OCI-LY1 (cell line): ENCODE measurements at regions not wholly inside any gene's neighbourhood (a gene's known extent, or its start where the extent isn't known, plus 50 kb on each side); places are given as distances from the start of the nearest gene placed in this dataset.

Experiments
- H2AFZ ChIP-seq: fragments of 200-600 bp; sonication (generic), shearing (Covaris generic); 2 replicates; pipeline ENCODE4 v1.6.0; 2014; ENCODE audit warnings: antibody characterized with exemption, mild to moderate bottlenecking, low read length
- H3F3A ChIP-seq: fragments of 200-600 bp; sonication (generic), shearing (Covaris generic); 2 replicates; pipeline ENCODE4 v1.6.0; 2014; ENCODE audit warnings: mild to moderate bottlenecking, antibody characterized with exemption, low read length, moderate library complexity; ENCODE audit not compliant: insufficient read depth
- H3K27ac ChIP-seq: fragments of 200-600 bp; sonication (generic); 2 replicates; pipeline ENCODE4 v1.5.1; 2014; ENCODE audit warnings: low read length, mixed run types, mild to moderate bottlenecking, low read depth; ENCODE audit not compliant: poor library complexity, severe bottlenecking
- H3K27me3 ChIP-seq: fragments of 200-600 bp; sonication (generic); 2 replicates; pipeline ENCODE4 v1.6.0; 2014; ENCODE audit warnings: antibody characterized with exemption, mild to moderate bottlenecking, low read length, moderate library complexity; ENCODE audit not compliant: insufficient read depth
- H3K36me3 ChIP-seq: fragments of 200-600 bp; sonication (generic); 2 replicates; pipeline ENCODE4 v1.6.1; 2014; ENCODE audit warnings: mild to moderate bottlenecking, antibody characterized with exemption, low read length, moderate library complexity, mixed read lengths; ENCODE audit not compliant: insufficient read depth
- H3K4me1 ChIP-seq: fragments of 200-600 bp; sonication (generic); 2 replicates; pipeline ENCODE4 v1.5.1; 2014; ENCODE audit warnings: mild to moderate bottlenecking, low read length, moderate library complexity; ENCODE audit not compliant: insufficient read depth, severe bottlenecking
- H3K4me2 ChIP-seq: fragments of 200-600 bp; sonication (generic), shearing (Covaris generic); 2 replicates; pipeline ENCODE4 v1.6.1; 2014; ENCODE audit warnings: low read length
- H3K4me3 ChIP-seq: fragments of 200-600 bp; sonication (generic); 2 replicates; pipeline ENCODE4 v1.5.1; 2014; ENCODE audit warnings: low read length, low read depth, mild to moderate bottlenecking, mixed read lengths; ENCODE audit not compliant: poor library complexity, severe bottlenecking
- H3K79me2 ChIP-seq: fragments of 200-600 bp; shearing (Covaris generic); 2 replicates; pipeline ENCODE4 v1.6.1; 2016; ENCODE audit warnings: mixed run types, low read length, mixed read lengths; ENCODE audit not compliant: insufficient read depth
- H3K9ac ChIP-seq: fragments of 200-600 bp; sonication (generic), shearing (Covaris generic); 2 replicates; pipeline ENCODE4 v1.6.1; 2014; ENCODE audit warnings: mild to moderate bottlenecking, low read length, mixed read lengths
- H3K9me2 ChIP-seq: fragments of 200-600 bp; sonication (generic), shearing (Covaris generic); 2 replicates; pipeline ENCODE4 v1.6.1; 2014; ENCODE audit warnings: low read depth, mild to moderate bottlenecking, low read length, mixed read lengths
- H3K9me3 ChIP-seq: fragments of 200-600 bp; shearing (Covaris generic); 2 replicates; pipeline ENCODE4 v1.6.1; 2014; ENCODE audit warnings: low read length, mixed read lengths
- H4K20me1 ChIP-seq: fragments of 200-600 bp; sonication (generic), shearing (Covaris generic); 2 replicates; pipeline ENCODE4 v1.6.0; 2016; ENCODE audit warnings: mild to moderate bottlenecking, low read length; ENCODE audit not compliant: insufficient read depth
- EZH2 ChIP-seq: fragments of 200-600 bp; sonication (generic), shearing (Covaris generic); IDR thresholded peaks from 2 replicates; pipeline ENCODE4 v1.8.0; 2017; ENCODE audit warnings: borderline replicate concordance, mixed run types, mild to moderate bottlenecking, antibody characterized with exemption, low read length, moderate library complexity, mixed read lengths
- TF ChIP-seq, protein P1 (sequence below): fragments of 200-600 bp; sonication (generic), shearing (Covaris generic); IDR thresholded peaks from 2 replicates; pipeline ENCODE4 v1.5.1; 2017; ENCODE audit warnings: mild to moderate bottlenecking, antibody characterized with exemption, low read length, moderate library complexity, mixed read lengths

DNA sequence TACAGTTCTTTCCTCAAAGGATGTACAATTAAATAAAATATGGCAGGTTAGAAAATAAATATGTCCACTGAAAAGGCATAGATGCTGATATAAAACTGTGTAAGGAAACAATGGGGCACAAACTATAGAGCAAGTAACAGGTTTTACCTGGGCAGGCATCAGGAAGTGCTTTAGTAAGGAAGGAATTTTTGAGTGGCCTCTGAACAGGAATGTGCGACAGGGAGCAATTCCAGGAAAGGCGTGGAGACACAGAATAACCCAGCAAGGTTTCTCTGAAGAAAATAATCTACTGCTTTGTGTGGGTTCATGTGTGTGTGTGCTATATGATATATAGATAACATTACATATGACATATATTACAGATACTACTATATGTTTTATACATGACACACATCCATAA, 128.4 kb downstream of the RGS21 start:
- Histone ChIP-seq H3K27me3 (no peaks in the 10 kb centered on the region), H3K4me1 (no peaks in the 10 kb centered on the region), H2AFZ (no peak overlapping the region), H4K20me1 (no peaks in the 10 kb centered on the region), H3K4me3 (no peak overlapping the region), H3K36me3 (no peaks in the 10 kb centered on the region), H3K27ac (no peak overlapping the region), H3K9me2 (no peaks in the 10 kb centered on the region), H3K9me3 (no peaks in the 10 kb centered on the region), H3F3A (no peaks in the 10 kb centered on the region), H3K4me2 (no peak overlapping the region), H3K9ac (no peak overlapping the region), H3K79me2 (no peaks in the 10 kb centered on the region)
- TF ChIP-seq, protein P1, sequence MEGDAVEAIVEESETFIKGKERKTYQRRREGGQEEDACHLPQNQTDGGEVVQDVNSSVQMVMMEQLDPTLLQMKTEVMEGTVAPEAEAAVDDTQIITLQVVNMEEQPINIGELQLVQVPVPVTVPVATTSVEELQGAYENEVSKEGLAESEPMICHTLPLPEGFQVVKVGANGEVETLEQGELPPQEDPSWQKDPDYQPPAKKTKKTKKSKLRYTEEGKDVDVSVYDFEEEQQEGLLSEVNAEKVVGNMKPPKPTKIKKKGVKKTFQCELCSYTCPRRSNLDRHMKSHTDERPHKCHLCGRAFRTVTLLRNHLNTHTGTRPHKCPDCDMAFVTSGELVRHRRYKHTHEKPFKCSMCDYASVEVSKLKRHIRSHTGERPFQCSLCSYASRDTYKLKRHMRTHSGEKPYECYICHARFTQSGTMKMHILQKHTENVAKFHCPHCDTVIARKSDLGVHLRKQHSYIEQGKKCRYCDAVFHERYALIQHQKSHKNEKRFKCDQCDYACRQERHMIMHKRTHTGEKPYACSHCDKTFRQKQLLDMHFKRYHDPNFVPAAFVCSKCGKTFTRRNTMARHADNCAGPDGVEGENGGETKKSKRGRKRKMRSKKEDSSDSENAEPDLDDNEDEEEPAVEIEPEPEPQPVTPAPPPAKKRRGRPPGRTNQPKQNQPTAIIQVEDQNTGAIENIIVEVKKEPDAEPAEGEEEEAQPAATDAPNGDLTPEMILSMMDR: no peak
- no peak for TF ChIP-seq EZH2

GRCh38 chr1:192445839-192446489, 129.2 kb downstream of the RGS21 start:
- no peaks in the 10 kb centered on the region for H4K20me1 ChIP-seq
- TF ChIP-seq EZH2: no peak
- TF ChIP-seq, protein P1: peak; percentile 82
- no peaks in the 10 kb centered on the region for H3K9me2 ChIP-seq
- H3K4me2 ChIP-seq: no peak overlapping the region
- no peak overlapping the region for H3K27ac ChIP-seq
- no peak overlapping the region for H2AFZ ChIP-seq
- no peaks in the 10 kb centered on the region for H3K9me3 ChIP-seq
- no peaks in the 10 kb centered on the region for H3K36me3 ChIP-seq
- no peak overlapping the region for H3K9ac ChIP-seq
- no peaks in the 10 kb centered on the region for H3K79me2 ChIP-seq
- H3K4me3 ChIP-seq: no peak overlapping the region
- H3K4me1 ChIP-seq: no peaks in the 10 kb centered on the region
- no peaks in the 10 kb centered on the region for H3F3A ChIP-seq
- H3K27me3 ChIP-seq: no peaks in the 10 kb centered on the region

GRCh38 chr1:192448026-192448578, 127.5 kb upstream of the RGS1 start:
- Histone ChIP-seq H3K9ac (no peak overlapping the region), H3F3A (no peaks in the 10 kb centered on the region), H3K9me3 (no peaks in the 10 kb centered on the region), H3K79me2 (no peaks in the 10 kb centered on the region), H3K4me1 (no peaks in the 10 kb centered on the region), H3K27me3 (0 out of 2 replicates have a peak, but pooled peaks cover 3% of the 10 kb centered on the region), H3K4me3 (no peak overlapping the region), H3K9me2 (no peaks in the 10 kb centered on the region), H3K4me2 (no peak overlapping the region), H2AFZ (no peak overlapping the region), H4K20me1 (no peaks in the 10 kb centered on the region), H3K27ac (no peak overlapping the region), H3K36me3 (no peaks in the 10 kb centered on the region)
- TF ChIP-seq, protein P1: no peak
- TF ChIP-seq EZH2: no peak
